22Rv1 (cell line): ENCODE measurements at regions not wholly inside any gene's neighbourhood (a gene's known extent, or its start where the extent isn't known, plus 50 kb on each side); places are given as distances from the start of the nearest gene placed in this dataset.

ENCODE experiments used
- ZFX ChIP-seq: fragments of 450-650 bp; IDR thresholded peaks from 2 replicates; pipeline ENCODE4 v1.6.1; 2017; ENCODE audit warnings: antibody characterized with exemption, borderline replicate concordance
- TF ChIP-seq, protein P1 (sequence below): fragments of 450-650 bp; IDR thresholded peaks from 2 replicates; pipeline ENCODE4 v1.5.1; 2017; ENCODE audit warnings: mild to moderate bottlenecking

DNA sequence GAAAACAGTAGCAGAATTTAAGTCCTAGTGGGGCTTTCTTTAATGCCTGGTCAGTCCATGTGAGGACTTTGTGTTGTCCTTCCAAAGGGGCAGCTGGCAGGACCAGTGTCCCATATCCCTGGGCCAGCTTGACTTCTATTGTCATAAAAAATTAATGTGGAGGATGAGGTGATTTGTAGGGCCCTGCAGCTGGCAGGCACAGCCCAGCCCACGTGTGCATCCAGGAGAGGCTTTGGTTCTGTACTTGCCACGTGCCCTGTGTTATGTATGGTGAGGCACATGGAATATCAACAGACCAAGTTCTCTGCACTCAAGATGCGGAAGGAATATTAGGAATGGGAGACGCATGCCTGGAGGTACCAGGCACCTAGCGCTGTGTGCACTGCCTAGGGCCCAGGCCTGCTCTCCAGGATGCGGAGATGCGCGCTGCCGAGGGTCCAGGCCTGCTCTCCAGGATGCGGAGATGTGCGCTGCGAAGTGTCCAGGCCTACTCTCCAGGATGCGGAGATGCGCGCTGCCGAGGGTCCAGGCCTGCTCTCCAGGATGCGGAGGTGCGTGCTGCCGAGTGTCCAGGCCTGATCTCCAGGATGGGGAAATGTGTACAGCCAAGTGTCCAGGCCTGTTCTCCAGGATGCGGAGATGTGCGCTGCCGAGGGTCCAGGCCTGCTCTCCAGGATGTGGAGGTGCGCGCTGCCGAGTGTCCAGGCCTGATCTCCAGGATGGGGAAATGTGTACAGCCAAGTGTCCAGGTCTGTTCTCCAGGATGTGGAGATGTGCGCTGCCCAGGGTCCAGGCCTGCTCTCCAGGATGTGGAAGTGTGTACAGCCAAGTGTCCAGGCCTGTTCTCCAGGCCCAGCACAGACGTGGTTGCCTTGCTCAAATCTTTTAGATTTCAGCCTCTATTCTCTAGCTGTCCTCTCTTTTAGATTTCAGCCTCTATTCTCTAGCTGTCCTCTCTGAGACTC is 183.3 kb upstream of the ROPN1 start:
- TF ChIP-seq, protein P1, sequence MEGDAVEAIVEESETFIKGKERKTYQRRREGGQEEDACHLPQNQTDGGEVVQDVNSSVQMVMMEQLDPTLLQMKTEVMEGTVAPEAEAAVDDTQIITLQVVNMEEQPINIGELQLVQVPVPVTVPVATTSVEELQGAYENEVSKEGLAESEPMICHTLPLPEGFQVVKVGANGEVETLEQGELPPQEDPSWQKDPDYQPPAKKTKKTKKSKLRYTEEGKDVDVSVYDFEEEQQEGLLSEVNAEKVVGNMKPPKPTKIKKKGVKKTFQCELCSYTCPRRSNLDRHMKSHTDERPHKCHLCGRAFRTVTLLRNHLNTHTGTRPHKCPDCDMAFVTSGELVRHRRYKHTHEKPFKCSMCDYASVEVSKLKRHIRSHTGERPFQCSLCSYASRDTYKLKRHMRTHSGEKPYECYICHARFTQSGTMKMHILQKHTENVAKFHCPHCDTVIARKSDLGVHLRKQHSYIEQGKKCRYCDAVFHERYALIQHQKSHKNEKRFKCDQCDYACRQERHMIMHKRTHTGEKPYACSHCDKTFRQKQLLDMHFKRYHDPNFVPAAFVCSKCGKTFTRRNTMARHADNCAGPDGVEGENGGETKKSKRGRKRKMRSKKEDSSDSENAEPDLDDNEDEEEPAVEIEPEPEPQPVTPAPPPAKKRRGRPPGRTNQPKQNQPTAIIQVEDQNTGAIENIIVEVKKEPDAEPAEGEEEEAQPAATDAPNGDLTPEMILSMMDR: no peak
- TF ChIP-seq ZFX: no peak
